ENCODE measurements at regions not wholly inside any gene's neighbourhood (a gene's known extent, or its start where the extent isn't known, plus 50 kb on each side); places are given as distances from the start of the nearest gene placed in this dataset.

GRCh38 chr3:153463895-153464294 lies 301.9 kb downstream of the RAP2B start:
- H3K36me3 ChIP-seq = no peaks in the 10 kb centered on the region
- H3K4me3 ChIP-seq = no peak overlapping the region
- H3K9me3 ChIP-seq = no peaks in the 10 kb centered on the region
- WGBS, 5 donors = 69 to 80% (median 77%) methylated on average over 3 of the region's 3 CpGs
- H3K27ac ChIP-seq = no peak overlapping the region
- intact Hi-C loops (cut with DNase I; ENCODE audit: low total_unique reads) = no loop called here
- peaks cover 0 to 3% (median 0%) of the 10 kb centered on the region in 6 donors for H3K4me1 ChIP-seq
- H3K27me3 ChIP-seq (replicated peaks in 1 of 7) = no peaks in the 10 kb centered on the region
- DNase-seq = no peak
- no peak for TF ChIP-seq POLR2AphosphoS5 (IDR thresholded peaks at IDR 0.05)
- no peak for TF ChIP-seq POLR2A (IDR thresholded peaks at IDR 0.05)
- no peak for TF ChIP-seq CTCF (IDR thresholded peaks at IDR 0.05 in 8 of 11, conservative IDR thresholded peaks at IDR 0.05 in 3 of 11)

GRCh38 chr3:153469162-153469561 lies 307.1 kb downstream of the RAP2B start:
- WGBS, 5 donors = 93 to 100% (median 95%) methylated on average over 1 of the region's 1 CpG
- H3K27me3 ChIP-seq (replicated peaks in 1 of 7) = no peaks in the 10 kb centered on the region
- DNase-seq = no peak
- no peak overlapping the region for H3K27ac ChIP-seq
- no peaks in the 10 kb centered on the region for H3K36me3 ChIP-seq
- peaks cover 0 to 3% (median 0%) of the 10 kb centered on the region in 8 donors for H3K9me3 ChIP-seq
- no peak overlapping the region for H3K4me3 ChIP-seq
- intact Hi-C loops (cut with DNase I; ENCODE audit: low total_unique reads) = no loop called here
- TF ChIP-seq POLR2A (IDR thresholded peaks at IDR 0.05) = no peak
- TF ChIP-seq POLR2AphosphoS5 (IDR thresholded peaks at IDR 0.05) = no peak
- TF ChIP-seq CTCF (IDR thresholded peaks at IDR 0.05 in 8 of 11, conservative IDR thresholded peaks at IDR 0.05 in 3 of 11) = no peak
- H3K4me1 ChIP-seq = no peaks in the 10 kb centered on the region

GRCh38 chr3:153484842-153485241 lies 322.8 kb downstream of the RAP2B start:
- H3K36me3 ChIP-seq = no peaks in the 10 kb centered on the region
- no peak for TF ChIP-seq CTCF (IDR thresholded peaks at IDR 0.05 in 8 of 11, conservative IDR thresholded peaks at IDR 0.05 in 3 of 11)
- no peak for TF ChIP-seq POLR2A (IDR thresholded peaks at IDR 0.05)
- no peak for TF ChIP-seq POLR2AphosphoS5 (IDR thresholded peaks at IDR 0.05)
- no peaks in the 10 kb centered on the region for H3K4me1 ChIP-seq
- intact Hi-C loops (cut with DNase I; ENCODE audit: low total_unique reads) = no loop called here
- H3K4me3 ChIP-seq = no peak overlapping the region
- no peak overlapping the region for H3K27ac ChIP-seq
- no peaks in the 10 kb centered on the region for H3K9me3 ChIP-seq
- H3K27me3 ChIP-seq (replicated peaks in 1 of 7) = no peaks in the 10 kb centered on the region
- DNase-seq = no peak
- 31 to 49% (median 43%) methylated on average over 3 of the region's 3 CpGs for WGBS, 5 donors

- Histone ChIP-seq H3K9me3 (no peaks in the 10 kb centered on the region), H3K36me3 (no peaks in the 10 kb centered on the region), H3K4me1 (no peaks in the 10 kb centered on the region), H3K27ac (no peak overlapping the region), H3K27me3 (replicated peaks in 1 of 7) (no peaks in the 10 kb centered on the region), H3K4me3 (no peak overlapping the region)
- TF ChIP-seq CTCF (IDR thresholded peaks at IDR 0.05 in 8 of 11, conservative IDR thresholded peaks at IDR 0.05 in 3 of 11) (no peak), POLR2AphosphoS5 (IDR thresholded peaks at IDR 0.05) (no peak), POLR2A (IDR thresholded peaks at IDR 0.05) (no peak)
- DNase-seq = no peak
- intact Hi-C loops (cut with DNase I; ENCODE audit: low total_unique reads) = no loop called here
These were observed 333.4 kb downstream of the RAP2B start for GRCh38 chr3:153495422-153495821.

Data from spleen (tissue), 11 donors.